GM19351 (cell line): ENCODE measurements at regions not wholly inside any gene's neighbourhood (a gene's known extent, or its start where the extent isn't known, plus 50 kb on each side); places are given as distances from the start of the nearest gene placed in this dataset.

Experiments
- ATAC-seq: cut with Tn5 transposase; IDR thresholded peaks from one replicate; pipeline ENCODE4 v1.9.1; 2021; ENCODE audit warnings: mild to moderate bottlenecking, moderate library complexity; ENCODE audit not compliant: unreplicated experiment

- no peak for ATAC-seq
These were observed 629.8 kb upstream of the PCDH9 start for GRCh38 chr13:67859904-67860303.

GRCh38 chr13:67857581-67858310, 627.6 kb upstream of the PCDH9 start:
- ATAC-seq = no peak

GRCh38 chr13:67856955-67857354, 626.8 kb upstream of the PCDH9 start:
- no peak for ATAC-seq

GRCh38 chr13:67855741-67856238, 625.7 kb upstream of the PCDH9 start:
- no peak for ATAC-seq

- no peak for ATAC-seq
These were observed 624.9 kb upstream of the PCDH9 start for GRCh38 chr13:67854990-67855389.

GRCh38 chr13:67844574-67844973, 614.4 kb upstream of the PCDH9 start:
- ATAC-seq = no peak

- ATAC-seq = no peak
These were observed 610.9 kb upstream of the PCDH9 start for GRCh38 chr13:67841071-67841470.

GRCh38 chr13:67833564-67833963, 603.4 kb upstream of the PCDH9 start:
- no peak for ATAC-seq

GRCh38 chr13:67829641-67830040, 599.5 kb upstream of the PCDH9 start:
- no peak for ATAC-seq

GRCh38 chr13:67827992-67828391, 597.9 kb upstream of the PCDH9 start:
- no peak for ATAC-seq

GRCh38 chr13:67821606-67822005, 591.5 kb upstream of the PCDH9 start:
- no peak for ATAC-seq

- ATAC-seq = no peak
These were observed 576.7 kb upstream of the PCDH9 start for GRCh38 chr13:67806796-67807195.

GRCh38 chr13:67803118-67803517, 573.0 kb upstream of the PCDH9 start:
- ATAC-seq = no peak

GRCh38 chr13:67792151-67792676, 562.1 kb upstream of the PCDH9 start:
- ATAC-seq = no peak

- ATAC-seq = no peak
These were observed 560.9 kb upstream of the PCDH9 start for GRCh38 chr13:67791047-67791446.

GRCh38 chr13:67776151-67776550, 546.0 kb upstream of the PCDH9 start:
- no peak for ATAC-seq

- ATAC-seq = no peak
These were observed 545.2 kb upstream of the PCDH9 start for GRCh38 chr13:67775359-67775758.

- no peak for ATAC-seq
These were observed 542.8 kb upstream of the PCDH9 start for GRCh38 chr13:67772807-67773453.

- ATAC-seq = no peak
These were observed 541.0 kb upstream of the PCDH9 start for GRCh38 chr13:67771106-67771505.

- ATAC-seq = no peak
These were observed 539.8 kb upstream of the PCDH9 start for GRCh38 chr13:67769987-67770341.

GRCh38 chr13:67769063-67769986, 539.2 kb upstream of the PCDH9 start:
- ATAC-seq = no peak
